ENCODE measurements at regions not wholly inside any gene's neighbourhood (a gene's known extent, or its start where the extent isn't known, plus 50 kb on each side); places are given as distances from the start of the nearest gene placed in this dataset.

GRCh38 chr3:190731596-190731995, 130.9 kb downstream of the GMNC start:
- H3K79me2 ChIP-seq (ENCODE audit: control insufficient read depth, insufficient read depth, low read length): no peaks in the 10 kb centered on the region
- RAD21 ChIA-PET (ENCODE audit: unreplicated experiment): no interaction called here
- no peak for FAIRE-seq
- no peaks in the 10 kb centered on the region for H4K20me1 ChIP-seq (ENCODE audit: control insufficient read depth, insufficient read depth)
- no peak for TF ChIP-seq ZNF592 (IDR thresholded peaks at IDR 0.05)
- TF ChIP-seq, protein P1, sequence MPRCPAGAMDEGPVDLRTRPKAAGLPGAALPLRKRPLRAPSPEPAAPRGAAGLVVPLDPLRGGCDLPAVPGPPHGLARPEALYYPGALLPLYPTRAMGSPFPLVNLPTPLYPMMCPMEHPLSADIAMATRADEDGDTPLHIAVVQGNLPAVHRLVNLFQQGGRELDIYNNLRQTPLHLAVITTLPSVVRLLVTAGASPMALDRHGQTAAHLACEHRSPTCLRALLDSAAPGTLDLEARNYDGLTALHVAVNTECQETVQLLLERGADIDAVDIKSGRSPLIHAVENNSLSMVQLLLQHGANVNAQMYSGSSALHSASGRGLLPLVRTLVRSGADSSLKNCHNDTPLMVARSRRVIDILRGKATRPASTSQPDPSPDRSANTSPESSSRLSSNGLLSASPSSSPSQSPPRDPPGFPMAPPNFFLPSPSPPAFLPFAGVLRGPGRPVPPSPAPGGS (IDR thresholded peaks at IDR 0.05; ENCODE audit: borderline replicate concordance, insufficient read depth, low read depth, low read length, poor library complexity, severe bottlenecking): no peak
- no peak for TF ChIP-seq IKZF1 (conservative IDR thresholded peaks at IDR 0.05)
- TF ChIP-seq, protein P2, sequence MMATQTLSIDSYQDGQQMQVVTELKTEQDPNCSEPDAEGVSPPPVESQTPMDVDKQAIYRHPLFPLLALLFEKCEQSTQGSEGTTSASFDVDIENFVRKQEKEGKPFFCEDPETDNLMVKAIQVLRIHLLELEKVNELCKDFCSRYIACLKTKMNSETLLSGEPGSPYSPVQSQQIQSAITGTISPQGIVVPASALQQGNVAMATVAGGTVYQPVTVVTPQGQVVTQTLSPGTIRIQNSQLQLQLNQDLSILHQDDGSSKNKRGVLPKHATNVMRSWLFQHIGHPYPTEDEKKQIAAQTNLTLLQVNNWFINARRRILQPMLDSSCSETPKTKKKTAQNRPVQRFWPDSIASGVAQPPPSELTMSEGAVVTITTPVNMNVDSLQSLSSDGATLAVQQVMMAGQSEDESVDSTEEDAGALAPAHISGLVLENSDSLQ (IDR thresholded peaks at IDR 0.05): no peak
- no peak for TF ChIP-seq NR2F1 (conservative IDR thresholded peaks at IDR 0.05)
- no peak for TF ChIP-seq SIX5 (IDR thresholded peaks at IDR 0.05; ENCODE audit: low read depth, low read length, severe bottlenecking)
- TF ChIP-seq RBBP5 (conservative IDR thresholded peaks at IDR 0.05): no peak
- TF ChIP-seq SUPT20H (IDR thresholded peaks at IDR 0.05; ENCODE audit: borderline replicate concordance, control insufficient read depth, low read depth, low read length): no peak
- no peak for TF ChIP-seq BMI1 (IDR thresholded peaks at IDR 0.05; ENCODE audit: borderline replicate concordance)
- no peak overlapping the region for H3K9ac ChIP-seq (ENCODE audit: control insufficient read depth, insufficient read depth, low read length)
- no peak overlapping the region for H3K27ac ChIP-seq (ENCODE audit: control insufficient read depth, insufficient read depth)
- SMC1A ChIA-PET (ENCODE audit: uncharacterized antibody, unreplicated experiment): interaction anchor here (1.2 kb wide), 1 partner anchor 42 kb away, joined by 3 read pairs; no protein-coding TSS in a partner anchor
- ATAC-seq: no peak
- H3K36me3 ChIP-seq (ENCODE audit: control insufficient read depth in 2 of 2, insufficient read depth in 2 of 2, low read length in 1 of 2): no peaks in the 10 kb centered on the region
- POLR2A ChIA-PET: no interaction called here
- H3K4me2 ChIP-seq (ENCODE audit: control insufficient read depth, insufficient read depth): no peak overlapping the region
- CTCF ChIA-PET: interaction anchor here (0.6 to 1.0 kb wide), 2 partner anchors 10 to 198 kb away, joined by 3 read pairs; no protein-coding TSS in a partner anchor
- in situ Hi-C loops (cut with MboI): no loop called here
- H2AFZ ChIP-seq (ENCODE audit: control insufficient read depth, low read depth, low read length): no peak overlapping the region
- intact Hi-C loops (cut with micrococcal nuclease; ENCODE audit: unreplicated experiment): no loop called here
- no peak for DNase-seq (ENCODE audit: low read depth, low spot score)
- H3K4me1 ChIP-seq (ENCODE audit: control insufficient read depth, insufficient read depth, low read length): no peaks in the 10 kb centered on the region
- WGBS (ENCODE audit: insufficient coverage, insufficient replicate concordance, low lambda C conversion rate, missing lambda C conversion rate): 29% methylated on average over 2 of the region's 2 CpGs
- no peak overlapping the region for H3K4me3 ChIP-seq
- no TSS peak for BruUV-seq (replicated peaks)
- no peaks in the 10 kb centered on the region for H3K27me3 ChIP-seq (replicated peaks in 1 of 2; ENCODE audit: control insufficient read depth in 2 of 2, insufficient read depth in 2 of 2, low read length in 1 of 2)
- no peaks in the 10 kb centered on the region for H3K9me3 ChIP-seq (replicated peaks; ENCODE audit: control insufficient read depth, insufficient read depth, low read length)

Data from GM12878 (cell line).